ENCODE measurements at regions not wholly inside any gene's neighbourhood (a gene's known extent, or its start where the extent isn't known, plus 50 kb on each side); places are given as distances from the start of the nearest gene placed in this dataset.
A peak's percentile ranks its signal among the peaks of the same experiment; 100 is the strongest.

DNA sequence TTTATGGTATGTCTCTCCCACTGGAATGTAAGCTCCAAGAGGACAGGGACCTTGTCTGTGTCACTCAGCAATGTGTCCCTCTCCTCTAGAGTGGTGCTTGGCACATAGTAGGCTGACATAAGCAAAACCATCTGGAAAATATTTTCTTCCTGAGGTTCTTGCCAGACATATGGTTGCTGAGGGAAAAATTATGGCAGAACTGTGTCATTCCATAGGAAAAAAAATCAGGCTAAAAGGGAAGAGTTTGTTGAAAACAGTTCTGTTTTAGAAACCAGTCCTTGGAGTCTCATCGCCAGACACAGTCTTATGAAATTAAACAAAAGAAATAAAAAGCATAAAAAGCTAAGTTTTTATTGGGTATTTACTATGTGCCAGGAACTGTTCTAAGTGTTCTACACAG is 60.9 kb downstream of the RTL9 start:
- no peak overlapping the region for H3K4me3 ChIP-seq (ENCODE audit: low read length)
- H3K79me2 ChIP-seq (replicated peaks; ENCODE audit: insufficient read depth, low read length) = no peaks in the 10 kb centered on the region
- TF ChIP-seq EP300 (conservative IDR thresholded peaks at IDR 0.05; ENCODE audit: poor library complexity, severe bottlenecking) = no peak
- TF ChIP-seq TAF1 (IDR thresholded peaks at IDR 0.05; ENCODE audit: low read depth) = no peak
- TF ChIP-seq, protein P1, sequence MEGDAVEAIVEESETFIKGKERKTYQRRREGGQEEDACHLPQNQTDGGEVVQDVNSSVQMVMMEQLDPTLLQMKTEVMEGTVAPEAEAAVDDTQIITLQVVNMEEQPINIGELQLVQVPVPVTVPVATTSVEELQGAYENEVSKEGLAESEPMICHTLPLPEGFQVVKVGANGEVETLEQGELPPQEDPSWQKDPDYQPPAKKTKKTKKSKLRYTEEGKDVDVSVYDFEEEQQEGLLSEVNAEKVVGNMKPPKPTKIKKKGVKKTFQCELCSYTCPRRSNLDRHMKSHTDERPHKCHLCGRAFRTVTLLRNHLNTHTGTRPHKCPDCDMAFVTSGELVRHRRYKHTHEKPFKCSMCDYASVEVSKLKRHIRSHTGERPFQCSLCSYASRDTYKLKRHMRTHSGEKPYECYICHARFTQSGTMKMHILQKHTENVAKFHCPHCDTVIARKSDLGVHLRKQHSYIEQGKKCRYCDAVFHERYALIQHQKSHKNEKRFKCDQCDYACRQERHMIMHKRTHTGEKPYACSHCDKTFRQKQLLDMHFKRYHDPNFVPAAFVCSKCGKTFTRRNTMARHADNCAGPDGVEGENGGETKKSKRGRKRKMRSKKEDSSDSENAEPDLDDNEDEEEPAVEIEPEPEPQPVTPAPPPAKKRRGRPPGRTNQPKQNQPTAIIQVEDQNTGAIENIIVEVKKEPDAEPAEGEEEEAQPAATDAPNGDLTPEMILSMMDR (IDR thresholded peaks at IDR 0.05; ENCODE audit: poor library complexity, severe bottlenecking) = no peak
- TF ChIP-seq, protein P2, sequence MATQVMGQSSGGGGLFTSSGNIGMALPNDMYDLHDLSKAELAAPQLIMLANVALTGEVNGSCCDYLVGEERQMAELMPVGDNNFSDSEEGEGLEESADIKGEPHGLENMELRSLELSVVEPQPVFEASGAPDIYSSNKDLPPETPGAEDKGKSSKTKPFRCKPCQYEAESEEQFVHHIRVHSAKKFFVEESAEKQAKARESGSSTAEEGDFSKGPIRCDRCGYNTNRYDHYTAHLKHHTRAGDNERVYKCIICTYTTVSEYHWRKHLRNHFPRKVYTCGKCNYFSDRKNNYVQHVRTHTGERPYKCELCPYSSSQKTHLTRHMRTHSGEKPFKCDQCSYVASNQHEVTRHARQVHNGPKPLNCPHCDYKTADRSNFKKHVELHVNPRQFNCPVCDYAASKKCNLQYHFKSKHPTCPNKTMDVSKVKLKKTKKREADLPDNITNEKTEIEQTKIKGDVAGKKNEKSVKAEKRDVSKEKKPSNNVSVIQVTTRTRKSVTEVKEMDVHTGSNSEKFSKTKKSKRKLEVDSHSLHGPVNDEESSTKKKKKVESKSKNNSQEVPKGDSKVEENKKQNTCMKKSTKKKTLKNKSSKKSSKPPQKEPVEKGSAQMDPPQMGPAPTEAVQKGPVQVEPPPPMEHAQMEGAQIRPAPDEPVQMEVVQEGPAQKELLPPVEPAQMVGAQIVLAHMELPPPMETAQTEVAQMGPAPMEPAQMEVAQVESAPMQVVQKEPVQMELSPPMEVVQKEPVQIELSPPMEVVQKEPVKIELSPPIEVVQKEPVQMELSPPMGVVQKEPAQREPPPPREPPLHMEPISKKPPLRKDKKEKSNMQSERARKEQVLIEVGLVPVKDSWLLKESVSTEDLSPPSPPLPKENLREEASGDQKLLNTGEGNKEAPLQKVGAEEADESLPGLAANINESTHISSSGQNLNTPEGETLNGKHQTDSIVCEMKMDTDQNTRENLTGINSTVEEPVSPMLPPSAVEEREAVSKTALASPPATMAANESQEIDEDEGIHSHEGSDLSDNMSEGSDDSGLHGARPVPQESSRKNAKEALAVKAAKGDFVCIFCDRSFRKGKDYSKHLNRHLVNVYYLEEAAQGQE (IDR thresholded peaks at IDR 0.05; ENCODE audit: borderline replicate concordance) = no peak
- no peak for TF ChIP-seq SMC3 (conservative IDR thresholded peaks at IDR 0.05; ENCODE audit: poor library complexity)
- no peak for TF ChIP-seq RAD21 (conservative IDR thresholded peaks at IDR 0.05)
- no peak for TF ChIP-seq EZH2 (IDR thresholded peaks at IDR 0.05; ENCODE audit: borderline replicate concordance, insufficient read depth, low read length, poor library complexity, severe bottlenecking)
- TF ChIP-seq POLR2AphosphoS5 (IDR thresholded peaks at IDR 0.05) = no peak
- no peak for TF ChIP-seq MXI1 (conservative IDR thresholded peaks at IDR 0.05; ENCODE audit: poor library complexity, severe bottlenecking)
- no peaks in the 10 kb centered on the region for H4K20me1 ChIP-seq (ENCODE audit: insufficient read depth)
- H2AFZ ChIP-seq (ENCODE audit: low read depth, low read length) = no peak overlapping the region
- no peaks in the 10 kb centered on the region for H3K27me3 ChIP-seq (ENCODE audit: insufficient read depth, low read depth, low read length)
- H3K36me3 ChIP-seq (ENCODE audit: insufficient read depth, low read length) = no peaks in the 10 kb centered on the region
- H3K9me2 ChIP-seq (ENCODE audit: insufficient read depth, low read length) = no peaks in the 10 kb centered on the region
- H3K27ac ChIP-seq (ENCODE audit: low read length) = no peak overlapping the region
- no peaks in the 10 kb centered on the region for H3F3A ChIP-seq (ENCODE audit: insufficient read depth, low read length, poor library complexity, severe bottlenecking)
- no peak overlapping the region for H3K4me2 ChIP-seq (ENCODE audit: low read length)
- no peaks in the 10 kb centered on the region for H3K9me3 ChIP-seq (ENCODE audit: low read length)
- H3K9ac ChIP-seq (ENCODE audit: low read length) = no peak overlapping the region

DNA sequence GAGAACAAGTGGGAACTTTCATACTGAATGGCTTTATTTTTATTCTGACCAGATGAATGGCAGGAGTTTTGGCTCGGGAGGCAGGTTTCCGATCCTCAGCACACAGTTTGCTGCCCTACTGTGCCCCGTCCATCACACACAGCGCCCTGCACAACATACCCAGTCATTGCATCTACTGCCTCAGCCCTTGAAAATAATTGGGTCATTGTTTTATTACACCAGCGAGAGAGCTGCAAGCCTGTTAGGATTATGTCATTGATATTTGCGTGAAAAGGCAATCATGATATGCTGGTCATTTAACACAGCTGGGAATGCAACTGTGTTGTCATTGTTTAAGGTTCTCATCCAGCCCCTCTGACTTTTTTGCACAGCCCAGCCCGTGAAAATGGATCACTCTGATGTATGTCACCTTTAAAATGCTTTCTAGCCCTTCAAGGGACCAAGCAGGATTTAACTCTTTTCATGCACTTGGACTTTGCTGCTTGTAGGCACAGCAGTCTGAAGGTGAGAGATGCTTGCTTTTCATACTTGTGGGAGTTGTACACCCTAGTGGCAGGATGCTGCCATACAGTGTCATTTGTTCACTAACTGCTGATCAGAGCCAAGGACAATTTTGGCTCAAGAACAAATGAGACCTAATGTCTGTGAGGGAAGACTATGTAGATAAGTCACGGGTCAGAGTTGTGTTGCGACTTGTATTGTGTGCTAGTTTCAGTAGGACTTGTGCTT is 62.3 kb downstream of the RTL9 start:
- Histone ChIP-seq H4K20me1 (ENCODE audit: insufficient read depth) (no peaks in the 10 kb centered on the region), H3K9me3 (ENCODE audit: low read length) (no peaks in the 10 kb centered on the region), H3K9me2 (ENCODE audit: insufficient read depth, low read length) (no peaks in the 10 kb centered on the region), H3F3A (ENCODE audit: insufficient read depth, low read length, poor library complexity, severe bottlenecking) (no peaks in the 10 kb centered on the region), H3K27me3 (ENCODE audit: insufficient read depth, low read depth, low read length) (no peaks in the 10 kb centered on the region), H3K36me3 (ENCODE audit: insufficient read depth, low read length) (no peaks in the 10 kb centered on the region), H3K27ac (ENCODE audit: low read length) (no peak overlapping the region), H3K4me3 (ENCODE audit: low read length) (no peak overlapping the region), H3K4me2 (ENCODE audit: low read length) (no peak overlapping the region), H3K9ac (ENCODE audit: low read length) (no peak overlapping the region), H3K79me2 (replicated peaks; ENCODE audit: insufficient read depth, low read length) (no peaks in the 10 kb centered on the region), H2AFZ (ENCODE audit: low read depth, low read length) (no peak overlapping the region)
- no peak for TF ChIP-seq MXI1 (conservative IDR thresholded peaks at IDR 0.05; ENCODE audit: poor library complexity, severe bottlenecking)
- peak; percentile 31 for TF ChIP-seq RAD21 (conservative IDR thresholded peaks at IDR 0.05)
- TF ChIP-seq, protein P1 (IDR thresholded peaks at IDR 0.05; ENCODE audit: poor library complexity, severe bottlenecking) = peak; percentile 51

Data from neural cell (in vitro differentiated cells).